IMR-90 (cell line): ENCODE measurements at regions not wholly inside any gene's neighbourhood (a gene's known extent, or its start where the extent isn't known, plus 50 kb on each side); places are given as distances from the start of the nearest gene placed in this dataset.

Experiments
- ATAC-seq: fragments of 200-7000 bp; cut with Tn5 transposase; 2 replicates; pipeline ENCODE4 v1.9.1; 2020; ENCODE audit warnings: low read depth, mild to moderate bottlenecking, moderate library complexity
- BruUV-seq: library from RNA; stranded (reverse); fragments of 400-500 nt; replicated peaks from 2 replicates; lab custom pipeline; 2021; lab: Mats Ljungman, UMichigan
- CTCF ChIA-PET: fragments of 300-600 bp; formaldehyde crosslinking; extraction: SDS; loops from one replicate; lab custom pipeline; 2021; ENCODE audit warnings: antibody characterized with exemption; lab: Yijun Ruan, JAX
- POLR2A ChIA-PET: fragments of 300-600 bp; sonication (Branson Sonifier 250); formaldehyde crosslinking; loops from one replicate; lab custom pipeline; 2022; ENCODE audit warnings: antibody characterized with exemption; ENCODE audit not compliant: unreplicated experiment; lab: Charles Lee
- DNase-seq: peaks from one replicate; pipeline ENCODE4 v3.0.0; 2013
- H2AFZ ChIP-seq: replicated peaks from 2 replicates; pipeline ENCODE3; 2013; ENCODE audit warnings: low read length, mild to moderate bottlenecking; ENCODE audit not compliant: poor library complexity
- H2AK5ac ChIP-seq: 2 replicates; pipeline ENCODE4 v1.6.1; 2013; ENCODE audit warnings: low read depth, low read length, inconsistent platforms
- H2AK9ac ChIP-seq: replicated peaks from 2 replicates; pipeline ENCODE3; 2013; ENCODE audit warnings: mild to moderate bottlenecking, low read depth, low read length, moderate library complexity; ENCODE audit not compliant: poor library complexity
- H2BK120ac ChIP-seq: 2 replicates; pipeline ENCODE4 v1.6.1; 2013; ENCODE audit warnings: low read depth, low read length, inconsistent platforms
- H2BK15ac ChIP-seq: 3 replicates; pipeline ENCODE4 v1.6.1; 2013; ENCODE audit warnings: low read depth, low read length, inconsistent platforms
- H2BK20ac ChIP-seq: 2 replicates; pipeline ENCODE4 v1.6.1; 2013; ENCODE audit warnings: low read depth, mild to moderate bottlenecking, inconsistent platforms, low read length, moderate library complexity
- H2BK5ac ChIP-seq: 2 replicates; pipeline ENCODE4 v1.6.1; 2013; ENCODE audit warnings: mild to moderate bottlenecking, low read depth, low read length, inconsistent platforms; ENCODE audit not compliant: poor library complexity, severe bottlenecking
- H3K14ac ChIP-seq: replicated peaks from 2 replicates; pipeline ENCODE4 v1.6.1; 2013; ENCODE audit warnings: low read depth, low read length, inconsistent platforms
- H3K18ac ChIP-seq: 2 replicates; pipeline ENCODE4 v1.6.1; 2013; ENCODE audit warnings: low read depth, low read length, control low read depth
- H3K23ac ChIP-seq: 2 replicates; pipeline ENCODE4 v1.6.1; 2013; ENCODE audit warnings: low read depth, low read length, inconsistent platforms
- H3K27ac ChIP-seq: 2 replicates; pipeline ENCODE4 v1.5.1; 2013; ENCODE audit warnings: mild to moderate bottlenecking, control low read depth, low read length; ENCODE audit not compliant: insufficient read depth
- H3K27me3 ChIP-seq: 2 replicates; pipeline ENCODE4 v1.6.1; 2013; ENCODE audit warnings: low read length; ENCODE audit not compliant: control insufficient read depth, insufficient read depth
- H3K36me3 ChIP-seq: 2 replicates; pipeline ENCODE4 v1.6.1; 2013; ENCODE audit warnings: low read length, mixed read lengths; ENCODE audit not compliant: control insufficient read depth, insufficient read depth
- H3K4ac ChIP-seq: 2 replicates; pipeline ENCODE4 v1.6.1; 2013; ENCODE audit warnings: low read depth, low read length, inconsistent platforms
- H3K4me1 ChIP-seq: 2 replicates; pipeline ENCODE4 v1.6.1; 2013; ENCODE audit warnings: low read length, mixed read lengths; ENCODE audit not compliant: control insufficient read depth, insufficient read depth
- H3K4me2 ChIP-seq: 2 replicates; pipeline ENCODE4 v1.6.1; 2013; ENCODE audit warnings: low read depth, mild to moderate bottlenecking, control low read depth, low read length, moderate library complexity
- H3K4me3 ChIP-seq: 2 replicates; pipeline ENCODE4 v1.5.1; 2013; ENCODE audit warnings: low read depth, mild to moderate bottlenecking, control low read depth, low read length, moderate library complexity; ENCODE audit not compliant: insufficient read depth
- H3K56ac ChIP-seq: 2 replicates; pipeline ENCODE4 v1.6.1; 2013; ENCODE audit warnings: low read length, inconsistent platforms; ENCODE audit not compliant: insufficient read depth; ENCODE audit errors: extremely low read depth
- H3K79me1 ChIP-seq, 2 experiments: 2 replicates each; pipeline ENCODE4 v1.6.1; 2013; ENCODE audit warnings: low read length in 2 of 2, inconsistent platforms in 1 of 2, low read depth in 1 of 2
- H3K9ac ChIP-seq: 2 replicates; pipeline ENCODE4 v1.6.1; 2013; ENCODE audit warnings: low read depth, low read length, control low read depth
- H3K9me1 ChIP-seq: 2 replicates; pipeline ENCODE4 v1.6.1; 2013; ENCODE audit warnings: low read length, inconsistent platforms; ENCODE audit not compliant: insufficient read depth
- H3K9me3 ChIP-seq: 2 replicates; pipeline ENCODE4 v1.6.1; 2013; ENCODE audit warnings: low read length; ENCODE audit not compliant: control insufficient read depth, insufficient read depth
- H4K20me1 ChIP-seq: 2 replicates; pipeline ENCODE4 v1.6.1; 2013; ENCODE audit warnings: low read length, inconsistent platforms; ENCODE audit not compliant: insufficient read depth
- H4K5ac ChIP-seq: 2 replicates; pipeline ENCODE4 v1.6.1; 2013; ENCODE audit warnings: mild to moderate bottlenecking, low read depth, low read length, control low read depth
- H4K8ac ChIP-seq, 2 experiments: 2 replicates each; pipeline ENCODE4 v1.6.1; 2013; ENCODE audit warnings: low read depth in 2 of 2, low read length in 2 of 2, control low read depth in 1 of 2, inconsistent platforms in 1 of 2
- H4K91ac ChIP-seq: 2 replicates; pipeline ENCODE4 v1.6.1; 2013; ENCODE audit warnings: low read depth, low read length, inconsistent platforms; ENCODE audit not compliant: insufficient read depth
- BHLHE40 ChIP-seq: fragments of 150-350 bp; IDR thresholded peaks from 2 replicates; pipeline ENCODE4 v1.6.1; 2016; ENCODE audit warnings: mild to moderate bottlenecking, low read depth, low read length
- CEBPB ChIP-seq: IDR thresholded peaks from 2 replicates; pipeline ENCODE4 v1.6.1; 2012; ENCODE audit warnings: low read depth, low read length, improper control_type of control experiment
- CHD1 ChIP-seq: IDR thresholded peaks from 2 replicates; pipeline ENCODE4 v1.6.1; 2012; ENCODE audit warnings: low read depth, low read length, improper control_type of control experiment
- FOS ChIP-seq: fragments of 150-350 bp; IDR thresholded peaks from 2 replicates; pipeline ENCODE4 v1.6.1; 2016; ENCODE audit warnings: low read depth, low read length
- MAFK ChIP-seq: IDR thresholded peaks from 2 replicates; pipeline ENCODE4 v1.6.1; 2012; ENCODE audit warnings: low read depth, low read length, improper control_type of control experiment
- MAZ ChIP-seq: IDR thresholded peaks from 2 replicates; pipeline ENCODE4 v1.6.1; 2012; ENCODE audit warnings: low read depth, mild to moderate bottlenecking, low read length, improper control_type of control experiment, moderate library complexity, borderline replicate concordance
- MXI1 ChIP-seq: IDR thresholded peaks from 2 replicates; pipeline ENCODE4 v1.6.1; 2012; ENCODE audit warnings: low read depth, mild to moderate bottlenecking, low read length, moderate library complexity, borderline replicate concordance
- NFE2L2 ChIP-seq: fragments of 150-350 bp; IDR thresholded peaks from 2 replicates; pipeline ENCODE4 v1.6.1; 2016; ENCODE audit warnings: low read depth, mild to moderate bottlenecking, low read length
- POLR2A ChIP-seq: IDR thresholded peaks from 2 replicates; pipeline ENCODE4 v1.6.1; 2012; ENCODE audit warnings: mild to moderate bottlenecking, low read depth, low read length
- RAD21 ChIP-seq: IDR thresholded peaks from 2 replicates; pipeline ENCODE4 v1.6.1; 2012; ENCODE audit warnings: low read length, improper control_type of control experiment
- RCOR1 ChIP-seq: IDR thresholded peaks from 2 replicates; pipeline ENCODE4 v1.6.1; 2012; ENCODE audit warnings: mild to moderate bottlenecking, low read length, improper control_type of control experiment; ENCODE audit not compliant: insufficient replicate concordance
- RFX5 ChIP-seq: IDR thresholded peaks from 2 replicates; pipeline ENCODE4 v1.8.0; 2012; ENCODE audit warnings: low read depth, mild to moderate bottlenecking, low read length, moderate library complexity
- SMC3 ChIP-seq: fragments of 150-350 bp; IDR thresholded peaks from 2 replicates; pipeline ENCODE4 v1.6.1; 2016; ENCODE audit warnings: low read depth, mild to moderate bottlenecking, antibody characterized with exemption, low read length, moderate library complexity
- WGBS, 2 experiments: methylation state at CpG; one replicate each; pipeline versions ENCODE4 v1.1.5 to v1.1.7; 2013; ENCODE audit warnings: missing lambda C conversion rate in 2 of 2; ENCODE audit not compliant: insufficient read length in 1 of 2; ENCODE audit errors: extremely low coverage in 2 of 2; 5-methylcytosine and 5-hydroxymethylcytosine counted together
- dilution Hi-C: fragments of 300-500 bp; cut with HindIII; formaldehyde crosslinking; loops from one replicate; pipeline ENCODE4 v1.14.3; 2018; ENCODE audit warnings: low sequenced_read_pairs; ENCODE audit not compliant: unreplicated experiment
- in situ Hi-C: fragments of 300-500 bp; cut with MboI; formaldehyde crosslinking; loops from 3 replicates; pipeline ENCODE4 v1.14.3; 2019; ENCODE audit warnings: low sequenced_read_pairs, inconsistent platforms, mixed read lengths
- intact Hi-C: fragments of 100-400 bp; cut with micrococcal nuclease; formaldehyde crosslinking; loops from 2 replicates; pipeline ENCODE4 v1.10.0; 2022
- TF ChIP-seq, protein P1 (sequence below): fragments of 150-350 bp; IDR thresholded peaks from 2 replicates; pipeline ENCODE4 v1.6.1; 2017; ENCODE audit warnings: mild to moderate bottlenecking, antibody characterized with exemption, low read length, low read depth
- TF ChIP-seq, protein P2 (sequence below): conservative IDR thresholded peaks from 2 replicates; pipeline ENCODE4 v1.5.1; 2012; ENCODE audit warnings: mild to moderate bottlenecking, low read depth, low read length, improper control_type of control experiment
- TF ChIP-seq, protein P3 (sequence below): fragments of 150-350 bp; IDR thresholded peaks from 2 replicates; pipeline ENCODE4 v1.6.1; 2016; ENCODE audit warnings: low read depth, mild to moderate bottlenecking, low read length, moderate library complexity, borderline replicate concordance

DNA sequence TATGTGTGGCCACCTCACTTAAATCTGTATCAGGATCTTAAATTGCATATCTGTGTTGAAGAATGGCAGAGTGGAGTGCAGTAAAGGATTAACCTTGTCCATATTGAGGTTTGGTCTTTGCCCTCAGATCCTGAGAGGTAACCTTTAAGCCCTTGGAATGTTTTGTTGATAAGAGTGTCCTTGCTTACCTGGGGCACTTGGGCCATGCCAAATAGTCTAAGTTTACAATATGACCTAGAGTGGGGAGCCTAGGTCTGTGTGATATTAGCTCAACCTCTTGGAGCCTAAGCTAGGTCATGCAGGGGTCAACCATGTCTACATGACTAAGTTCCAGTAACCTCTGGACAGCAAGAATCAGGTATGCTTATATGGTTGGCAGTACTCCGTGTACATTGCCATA lies 792.5 kb downstream of the DIAPH3 start:
- Histone ChIP-seq H2BK5ac (no peak overlapping the region), H3K4me3 (no peak overlapping the region), H2BK15ac (no peak overlapping the region), H4K8ac (no peak overlapping the region), H2AFZ (no peak overlapping the region), H3K4me2 (no peak overlapping the region), H3K14ac (no peak overlapping the region), H3K27ac (no peak overlapping the region), H2AK5ac (no peak overlapping the region), H3K56ac (no peak overlapping the region), H3K4me1 (no peaks in the 10 kb centered on the region), H3K9me1 (no peaks in the 10 kb centered on the region), H2AK9ac (no peak overlapping the region), H3K23ac (no peak overlapping the region), H3K9ac (no peak overlapping the region), H4K5ac (no peak overlapping the region), H3K4ac (no peak overlapping the region), H3K36me3 (no peaks in the 10 kb centered on the region), H3K27me3 (no peaks in the 10 kb centered on the region; the same call in 1 of the 2 replicates), H4K20me1 (no peaks in the 10 kb centered on the region), H3K18ac (no peak overlapping the region), H3K9me3 (no peaks in the 10 kb centered on the region), H3K79me1 (no peaks in the 10 kb centered on the region), H2BK20ac (no peak overlapping the region), H2BK120ac (no peak overlapping the region), H4K91ac (no peak overlapping the region)
- dilution Hi-C loops (no loop called here), in situ Hi-C loops (no loop called here), intact Hi-C loops (no loop called here)
- BruUV-seq, result no TSS peak
- ChIA-PET CTCF (no interaction called here), POLR2A (no interaction called here)
- TF ChIP-seq SMC3 (no peak), BHLHE40 (no peak), CEBPB (no peak), RAD21 (no peak), RFX5 (no peak), MAFK (no peak), NFE2L2 (no peak), POLR2A (no peak), MAZ (no peak), RCOR1 (no peak), MXI1 (no peak), FOS (no peak), CHD1 (no peak)
- TF ChIP-seq, protein P1, sequence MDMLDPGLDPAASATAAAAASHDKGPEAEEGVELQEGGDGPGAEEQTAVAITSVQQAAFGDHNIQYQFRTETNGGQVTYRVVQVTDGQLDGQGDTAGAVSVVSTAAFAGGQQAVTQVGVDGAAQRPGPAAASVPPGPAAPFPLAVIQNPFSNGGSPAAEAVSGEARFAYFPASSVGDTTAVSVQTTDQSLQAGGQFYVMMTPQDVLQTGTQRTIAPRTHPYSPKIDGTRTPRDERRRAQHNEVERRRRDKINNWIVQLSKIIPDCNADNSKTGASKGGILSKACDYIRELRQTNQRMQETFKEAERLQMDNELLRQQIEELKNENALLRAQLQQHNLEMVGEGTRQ, result no peak
- TF ChIP-seq, protein P2, sequence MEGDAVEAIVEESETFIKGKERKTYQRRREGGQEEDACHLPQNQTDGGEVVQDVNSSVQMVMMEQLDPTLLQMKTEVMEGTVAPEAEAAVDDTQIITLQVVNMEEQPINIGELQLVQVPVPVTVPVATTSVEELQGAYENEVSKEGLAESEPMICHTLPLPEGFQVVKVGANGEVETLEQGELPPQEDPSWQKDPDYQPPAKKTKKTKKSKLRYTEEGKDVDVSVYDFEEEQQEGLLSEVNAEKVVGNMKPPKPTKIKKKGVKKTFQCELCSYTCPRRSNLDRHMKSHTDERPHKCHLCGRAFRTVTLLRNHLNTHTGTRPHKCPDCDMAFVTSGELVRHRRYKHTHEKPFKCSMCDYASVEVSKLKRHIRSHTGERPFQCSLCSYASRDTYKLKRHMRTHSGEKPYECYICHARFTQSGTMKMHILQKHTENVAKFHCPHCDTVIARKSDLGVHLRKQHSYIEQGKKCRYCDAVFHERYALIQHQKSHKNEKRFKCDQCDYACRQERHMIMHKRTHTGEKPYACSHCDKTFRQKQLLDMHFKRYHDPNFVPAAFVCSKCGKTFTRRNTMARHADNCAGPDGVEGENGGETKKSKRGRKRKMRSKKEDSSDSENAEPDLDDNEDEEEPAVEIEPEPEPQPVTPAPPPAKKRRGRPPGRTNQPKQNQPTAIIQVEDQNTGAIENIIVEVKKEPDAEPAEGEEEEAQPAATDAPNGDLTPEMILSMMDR, result no peak
- TF ChIP-seq, protein P3, sequence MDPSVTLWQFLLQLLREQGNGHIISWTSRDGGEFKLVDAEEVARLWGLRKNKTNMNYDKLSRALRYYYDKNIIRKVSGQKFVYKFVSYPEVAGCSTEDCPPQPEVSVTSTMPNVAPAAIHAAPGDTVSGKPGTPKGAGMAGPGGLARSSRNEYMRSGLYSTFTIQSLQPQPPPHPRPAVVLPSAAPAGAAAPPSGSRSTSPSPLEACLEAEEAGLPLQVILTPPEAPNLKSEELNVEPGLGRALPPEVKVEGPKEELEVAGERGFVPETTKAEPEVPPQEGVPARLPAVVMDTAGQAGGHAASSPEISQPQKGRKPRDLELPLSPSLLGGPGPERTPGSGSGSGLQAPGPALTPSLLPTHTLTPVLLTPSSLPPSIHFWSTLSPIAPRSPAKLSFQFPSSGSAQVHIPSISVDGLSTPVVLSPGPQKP, result no peak
- ATAC-seq (no peak), DNase-seq (no peak)
- no CpG with 5 or more reads among the region's 1 CpG for WGBS, 2 experiments
